ENCODE measurements at regions not wholly inside any gene's neighbourhood (a gene's known extent, or its start where the extent isn't known, plus 50 kb on each side); places are given as distances from the start of the nearest gene placed in this dataset.

DNA sequence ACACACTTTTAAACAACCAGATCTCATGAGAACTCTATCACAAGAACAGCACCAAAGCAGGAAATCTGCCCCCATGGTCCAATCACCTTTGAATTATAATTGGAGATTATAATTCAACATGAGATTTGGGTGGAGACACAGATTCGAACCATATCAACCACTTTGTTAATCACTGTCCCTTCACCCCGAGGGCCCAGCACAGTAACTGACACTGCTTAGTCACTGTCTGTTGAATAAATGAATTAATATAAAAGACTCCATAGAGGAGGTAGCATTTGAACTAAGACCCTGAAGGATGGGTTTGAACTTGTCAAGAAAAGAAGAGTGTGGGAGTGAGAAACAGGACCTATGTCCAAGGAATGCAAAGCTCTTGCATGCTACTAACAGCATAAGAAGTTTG, 276.4 kb downstream of the SHOX2 start:
- TF ChIP-seq POLR2A (IDR thresholded peaks at IDR 0.05; ENCODE audit: low read depth, low read length) (no peak), POLR2AphosphoS5 (IDR thresholded peaks at IDR 0.05; ENCODE audit: low read depth, low read length) (no peak), TAF1 (IDR thresholded peaks at IDR 0.05; ENCODE audit: low read depth, low read length) (no peak), SPI1 (IDR thresholded peaks at IDR 0.05; ENCODE audit: low read depth, low read length) (no peak)

All from GM12891 (cell line).